T-cell (primary cell): ENCODE measurements at regions not wholly inside any gene's neighbourhood (a gene's known extent, or its start where the extent isn't known, plus 50 kb on each side); places are given as distances from the start of the nearest gene placed in this dataset.

Experiments
- ATAC-seq, 4 experiments: fragments of 200-7000 bp in 3 of 4; fragments of 150-1000 bp in 1 of 4; cut with Tn5 transposase; replicated peaks in 1 of 4; 1 replicate in 3 of 4; 2 replicates in 1 of 4; pipeline ENCODE4 v1.10.0; 2021; ENCODE audit warnings: moderate library complexity in 3 of 4, mild to moderate bottlenecking in 2 of 4, moderate number of reproducible peaks in 1 of 4
- CTCF ChIA-PET, 2 donors: fragments of 300-600 bp; sonication (Branson Sonifier 250); formaldehyde crosslinking; loops; one replicate each; lab custom pipeline; 2022; ENCODE audit warnings: antibody characterized with exemption in 2 of 2; lab: Charles Lee
- POLR2A ChIA-PET, 2 donors: fragments of 300-600 bp; sonication (Branson Sonifier 250); formaldehyde crosslinking; loops; one replicate each; lab custom pipeline; 2022; ENCODE audit warnings: antibody characterized with exemption in 2 of 2; lab: Charles Lee
- DNase-seq, 35 experiments: peaks; one replicate each; pipeline versions ENCODE4 v3.0.0 to v3.0.0-alpha.2; 2013 to 2023
- H3K27ac ChIP-seq: one replicate; pipeline ENCODE4 v1.5.1; 2013; ENCODE audit warnings: low read length
- H3K27me3 ChIP-seq, 2 experiments: replicated peaks in 1 of 2; 1 replicate in 1 of 2; 2 replicates in 1 of 2; pipeline versions ENCODE4 v1.6.1 to v1.7.0; 2013; ENCODE audit warnings: low read length in 1 of 2, mixed read lengths in 1 of 2; ENCODE audit not compliant: control insufficient read depth in 2 of 2, insufficient read depth in 2 of 2; ENCODE audit errors: extremely low read depth in 1 of 2
- H3K36me3 ChIP-seq, 2 donors: 1 replicate in 1 of 2; 2 replicates in 1 of 2; pipeline versions ENCODE4 v1.6.1 to v1.7.0; 2013; ENCODE audit warnings: low read length in 1 of 2; ENCODE audit not compliant: control insufficient read depth in 2 of 2, insufficient read depth in 1 of 2; ENCODE audit errors: extremely low read depth in 1 of 2
- H3K4me1 ChIP-seq, 2 experiments: 1 replicate in 1 of 2; 2 replicates in 1 of 2; pipeline versions ENCODE4 v1.6.1 to v1.7.0; 2013; ENCODE audit warnings: low read length in 2 of 2, mixed read lengths in 1 of 2; ENCODE audit not compliant: insufficient read depth in 2 of 2, control insufficient read depth in 1 of 2; ENCODE audit errors: extremely low read depth in 1 of 2
- H3K4me3 ChIP-seq, 2 donors: 1 replicate in 1 of 2; 2 replicates in 1 of 2; pipeline versions ENCODE4 v1.5.1 to v1.7.0; 2013; ENCODE audit warnings: mild to moderate bottlenecking in 2 of 2, low read length in 1 of 2, moderate library complexity in 1 of 2; ENCODE audit not compliant: control insufficient read depth in 1 of 2; ENCODE audit errors: extremely low read depth in 1 of 2
- H3K9me3 ChIP-seq: 2 replicates; pipeline ENCODE4 v1.7.0; 2013
- H3K27ac Mint-ChIP-seq, 2 donors: one replicate each; pipeline ENCODE4 v1.8.0; 2020 to 2021; ENCODE audit warnings: mild to moderate bottlenecking in 2 of 2, mixed read lengths in 2 of 2
- H3K27me3 Mint-ChIP-seq, 2 donors: one replicate each; pipeline ENCODE4 v1.8.0; 2021 to 2022; ENCODE audit warnings: mixed read lengths in 2 of 2
- H3K36me3 Mint-ChIP-seq: one replicate; pipeline ENCODE4 v1.8.0; 2021; ENCODE audit warnings: mixed read lengths
- H3K4me1 Mint-ChIP-seq, 3 donors: one replicate each; pipeline ENCODE4 v1.8.0; 2020 to 2022; ENCODE audit warnings: mixed read lengths in 3 of 3, mild to moderate bottlenecking in 1 of 3
- H3K4me3 Mint-ChIP-seq, 3 donors: one replicate each; pipeline ENCODE4 v1.8.0; 2020 to 2022; ENCODE audit warnings: mild to moderate bottlenecking in 3 of 3, mixed read lengths in 3 of 3, moderate library complexity in 3 of 3
- H3K9me3 Mint-ChIP-seq, 3 donors: one replicate each; pipeline ENCODE4 v1.8.0; 2020 to 2022; ENCODE audit warnings: mixed read lengths in 3 of 3
- WGBS: methylation state at CpG from one replicate; pipeline ENCODE4 v1.1.5; 2013; ENCODE audit warnings: missing lambda C conversion rate; ENCODE audit not compliant: insufficient coverage; 5-methylcytosine and 5-hydroxymethylcytosine counted together

DNA sequence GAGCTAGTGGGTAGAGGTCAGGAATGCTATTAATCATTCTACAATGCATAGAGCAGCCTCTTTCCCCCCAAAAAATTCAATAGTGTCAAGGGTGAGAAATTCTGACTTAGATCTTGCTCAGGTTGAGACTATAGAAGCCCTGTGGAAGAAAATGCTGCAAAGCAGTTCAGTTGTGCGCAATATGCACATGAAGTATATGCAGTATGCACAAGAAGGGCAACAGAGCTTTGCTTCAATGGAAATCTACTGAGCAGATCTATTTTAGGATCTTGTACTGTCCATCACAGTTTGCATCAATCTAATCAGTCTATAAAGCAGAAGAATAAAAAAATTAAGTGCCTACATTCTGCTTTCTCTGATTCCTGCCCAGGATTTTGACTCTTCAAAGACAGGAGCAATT lies 225.8 kb upstream of the STEAP1 start:
- Mint-ChIP-seq H3K9me3 (peaks cover 0 to 9% (median 0%) of the 10 kb centered on the region in 3 donors), H3K36me3 (no peaks in the 10 kb centered on the region), H3K4me1 (no peaks in the 10 kb centered on the region), H3K4me3 (no peak overlapping the region), H3K27me3 (no peaks in the 10 kb centered on the region), H3K27ac (no peak overlapping the region)
- ATAC-seq (no peak), DNase-seq (no peak)
- no peaks in the 10 kb centered on the region for H3K4me1 ChIP-seq
- POLR2A ChIA-PET = interaction anchor here in 1 of 2 donors (0.6 kb wide), 1 partner anchor 10 kb away, joined by 3 read pairs; no protein-coding TSS in a partner anchor
- no peak overlapping the region for H3K4me3 ChIP-seq
- WGBS = 86% methylated on average over 1 of the region's 1 CpG
- CTCF ChIA-PET = no interaction called here
- H3K27ac ChIP-seq = no peak overlapping the region
- H3K27me3 ChIP-seq = no peaks in the 10 kb centered on the region
- no peaks in the 10 kb centered on the region for H3K9me3 ChIP-seq
- no peaks in the 10 kb centered on the region for H3K36me3 ChIP-seq

DNA sequence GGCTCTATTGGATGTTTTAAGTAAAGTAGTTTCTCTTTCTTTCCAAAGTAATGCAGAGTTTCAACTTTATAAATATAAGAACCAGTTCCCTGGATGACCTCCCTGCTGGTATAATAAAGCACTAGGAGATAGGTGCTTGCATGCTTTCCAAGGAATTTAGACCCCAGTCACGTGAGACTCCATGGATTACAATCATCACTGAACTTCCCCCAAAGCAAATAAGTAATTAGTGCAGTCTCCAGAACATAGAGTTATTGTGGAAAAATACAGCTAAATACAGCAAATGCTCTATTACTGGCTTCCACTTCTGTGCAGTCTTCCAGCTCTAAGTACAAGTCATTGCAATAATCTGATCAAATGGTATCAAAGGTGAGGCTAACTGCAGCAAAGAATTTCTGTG lies 220.2 kb upstream of the STEAP1 start:
- CTCF ChIA-PET = no interaction called here
- no peak overlapping the region for H3K27ac ChIP-seq
- POLR2A ChIA-PET = no interaction called here
- Mint-ChIP-seq H3K9me3 (peaks cover 0 to 8% (median 0%) of the 10 kb centered on the region in 3 donors), H3K27ac (no peak overlapping the region), H3K4me3 (no peak overlapping the region), H3K36me3 (no peaks in the 10 kb centered on the region), H3K27me3 (no peaks in the 10 kb centered on the region), H3K4me1 (no peaks in the 10 kb centered on the region)
- H3K36me3 ChIP-seq = no peaks in the 10 kb centered on the region
- H3K27me3 ChIP-seq = no peaks in the 10 kb centered on the region
- no peak for ATAC-seq
- no peaks in the 10 kb centered on the region for H3K4me1 ChIP-seq
- WGBS = no CpG with 5 or more reads among the region's 1 CpG
- no peak overlapping the region for H3K4me3 ChIP-seq
- no peak for DNase-seq
- H3K9me3 ChIP-seq = no peaks in the 10 kb centered on the region

DNA sequence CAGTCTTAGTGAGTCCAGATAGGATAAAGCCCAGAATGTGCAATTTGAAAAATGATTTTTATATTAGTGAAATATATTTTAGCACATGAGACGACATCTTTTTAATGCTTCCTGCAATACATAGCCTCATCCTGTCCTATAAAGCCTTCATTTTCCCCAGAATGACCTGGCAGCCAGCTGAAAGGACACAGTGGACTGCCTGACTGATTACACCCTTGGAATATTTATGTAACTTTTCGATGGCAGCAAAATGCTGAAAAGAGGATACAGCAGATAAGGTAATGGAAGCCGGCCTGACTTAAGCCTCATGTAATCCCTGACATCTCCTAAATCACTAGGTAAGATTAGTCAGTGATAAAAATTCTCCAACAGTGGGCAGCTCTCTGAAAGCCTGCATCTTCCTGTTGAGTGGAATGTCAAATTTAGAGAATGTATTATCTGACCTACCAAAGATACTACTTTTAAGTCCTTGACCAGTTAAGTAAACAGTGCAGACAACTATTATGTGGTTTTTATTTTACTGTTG lies 210.7 kb upstream of the STEAP1 start:
- peaks cover 0 to 4% (median 2%) of the 10 kb centered on the region in 3 donors for H3K9me3 Mint-ChIP-seq

GRCh38 chr7:89958525-89959068 lies 195.7 kb upstream of the STEAP1 start:
- ATAC-seq (no peak), DNase-seq (no peak)
- Mint-ChIP-seq H3K36me3 (no peaks in the 10 kb centered on the region), H3K27me3 (no peaks in the 10 kb centered on the region), H3K4me1 (no peaks in the 10 kb centered on the region), H3K4me3 (no peak overlapping the region), H3K27ac (no peak overlapping the region), H3K9me3 (peaks cover 0 to 9% (median 0%) of the 10 kb centered on the region in 3 donors)
- no peaks in the 10 kb centered on the region for H3K9me3 ChIP-seq
- H3K4me1 ChIP-seq = no peaks in the 10 kb centered on the region
- no peak overlapping the region for H3K27ac ChIP-seq
- H3K27me3 ChIP-seq = no peaks in the 10 kb centered on the region
- ChIA-PET CTCF (no interaction called here), POLR2A (no interaction called here)
- H3K4me3 ChIP-seq = no peak overlapping the region
- H3K36me3 ChIP-seq = no peaks in the 10 kb centered on the region

More for the DNA sequence above, 210.7 kb upstream of the STEAP1 start:
- Histone ChIP-seq H3K36me3 (no peaks in the 10 kb centered on the region), H3K4me1 (no peaks in the 10 kb centered on the region), H3K4me3 (no peak overlapping the region), H3K27me3 (no peaks in the 10 kb centered on the region), H3K9me3 (no peaks in the 10 kb centered on the region), H3K27ac (no peak overlapping the region)
- ChIA-PET POLR2A (interaction anchor here in 1 of 2 donors (0.6 kb wide), 1 partner anchor 901 kb away, joined by 3 read pairs; no protein-coding TSS in a partner anchor), CTCF (no interaction called here)
- no peaks in the 10 kb centered on the region for H3K4me1 Mint-ChIP-seq
- ATAC-seq (no peak), DNase-seq (no peak)
- no CpG with 5 or more reads among the region's 3 CpGs for WGBS
- H3K36me3 Mint-ChIP-seq = no peaks in the 10 kb centered on the region
- H3K27me3 Mint-ChIP-seq = no peaks in the 10 kb centered on the region
- H3K4me3 Mint-ChIP-seq = no peak overlapping the region
- no peak overlapping the region for H3K27ac Mint-ChIP-seq

DNA sequence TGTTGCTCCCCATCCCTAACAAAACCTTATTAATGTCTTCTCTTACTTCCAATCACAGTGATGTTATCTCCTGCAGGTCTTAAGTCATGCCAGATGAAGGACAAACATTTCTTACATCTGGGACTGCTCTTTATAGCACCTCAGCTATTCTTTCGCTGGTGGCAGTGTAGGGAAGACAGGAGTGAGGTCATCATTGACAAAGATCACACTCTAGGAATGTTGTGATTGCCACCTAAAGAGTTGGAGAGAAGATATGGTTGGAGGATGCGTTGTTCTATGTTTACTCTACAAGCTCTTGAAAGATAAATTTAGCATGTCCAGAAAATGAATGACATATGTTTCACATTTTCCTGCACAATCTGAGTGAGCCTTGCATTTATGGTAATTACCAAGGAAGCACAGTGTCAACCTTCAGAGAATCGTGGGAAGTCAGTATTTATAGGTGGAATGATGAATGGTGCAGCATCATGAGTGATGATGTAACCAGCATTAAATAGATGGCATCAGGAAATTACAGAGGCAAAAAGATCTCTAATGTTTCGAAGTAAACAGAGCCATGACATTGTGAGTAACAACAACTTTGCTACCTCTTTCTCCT lies 188.1 kb upstream of the STEAP1 start:
- no peak overlapping the region for H3K4me3 ChIP-seq
- H3K27ac Mint-ChIP-seq = no peak overlapping the region
- no peaks in the 10 kb centered on the region for H3K9me3 ChIP-seq
- no peaks in the 10 kb centered on the region for H3K4me1 ChIP-seq
- ATAC-seq (no peak), DNase-seq (no peak)
- CTCF ChIA-PET = no interaction called here
- no CpG with 5 or more reads among the region's 4 CpGs for WGBS
- H3K36me3 Mint-ChIP-seq = no peaks in the 10 kb centered on the region
- POLR2A ChIA-PET = no interaction called here
- H3K4me3 Mint-ChIP-seq = no peak overlapping the region
- H3K9me3 Mint-ChIP-seq = peaks cover 0 to 7% (median 6%) of the 10 kb centered on the region in 3 donors
- no peaks in the 10 kb centered on the region for H3K27me3 Mint-ChIP-seq
- no peaks in the 10 kb centered on the region for H3K27me3 ChIP-seq
- H3K27ac ChIP-seq = no peak overlapping the region
- H3K4me1 Mint-ChIP-seq = no peaks in the 10 kb centered on the region
- H3K36me3 ChIP-seq = no peaks in the 10 kb centered on the region

DNA sequence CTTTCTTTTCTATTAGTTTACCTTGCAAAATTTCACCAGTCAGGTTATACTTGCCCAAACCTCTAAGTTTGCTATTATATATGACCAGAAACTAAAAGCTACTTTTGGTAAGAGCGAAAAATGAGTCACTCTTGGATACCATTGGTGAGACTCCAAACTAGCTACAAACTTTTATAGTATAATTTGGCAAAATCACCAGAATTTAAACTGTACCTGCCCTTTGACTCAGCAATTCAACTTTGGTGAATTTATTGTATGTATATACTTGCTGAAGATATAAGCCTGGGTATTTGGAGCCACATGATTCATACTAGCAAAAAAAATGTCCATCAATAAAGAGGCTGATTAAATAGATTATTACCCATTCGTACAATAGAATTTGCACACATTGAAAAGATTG lies 178.7 kb upstream of the STEAP1 start:
- no peaks in the 10 kb centered on the region for H3K36me3 ChIP-seq
- Mint-ChIP-seq H3K4me1 (no peaks in the 10 kb centered on the region), H3K4me3 (no peak overlapping the region), H3K27me3 (no peaks in the 10 kb centered on the region), H3K27ac (no peak overlapping the region), H3K36me3 (no peaks in the 10 kb centered on the region), H3K9me3 (no peaks in the 10 kb centered on the region)
- H3K27me3 ChIP-seq = no peaks in the 10 kb centered on the region
- H3K9me3 ChIP-seq = no peaks in the 10 kb centered on the region
- H3K4me3 ChIP-seq = no peak overlapping the region
- no peak for DNase-seq
- no peak overlapping the region for H3K27ac ChIP-seq
- H3K4me1 ChIP-seq = no peaks in the 10 kb centered on the region
- CTCF ChIA-PET = no interaction called here
- no peak for ATAC-seq
- WGBS = no CpG with 5 or more reads among the region's 2 CpGs
- POLR2A ChIA-PET = no interaction called here
